SK-N-DZ (cell line): ENCODE measurements at regions not wholly inside any gene's neighbourhood (a gene's known extent, or its start where the extent isn't known, plus 50 kb on each side); places are given as distances from the start of the nearest gene placed in this dataset.

ENCODE experiments used
- DNase-seq: peaks from one replicate; pipeline ENCODE4 v3.0.0-alpha.2; 2015; ENCODE audit warnings: low spot score

DNA sequence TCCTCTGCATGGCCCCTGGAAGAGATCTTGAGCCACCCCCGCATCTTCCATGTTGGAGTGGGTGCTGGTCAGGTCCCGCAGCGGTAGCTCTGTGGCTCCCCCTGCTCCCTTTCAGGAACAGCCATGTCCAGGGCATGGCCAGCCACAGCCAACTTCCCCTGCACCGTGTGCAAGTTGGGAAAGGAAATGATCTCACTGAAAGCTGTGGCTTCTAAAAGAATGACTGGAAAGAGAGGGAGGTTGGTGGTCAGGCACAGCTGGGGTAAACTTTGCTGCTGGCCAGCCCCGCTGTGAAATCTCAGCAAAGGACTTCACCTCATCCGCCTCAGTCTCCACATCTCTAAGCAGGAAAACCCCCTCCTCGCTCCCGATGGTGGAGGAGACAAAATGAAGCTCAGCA lies 153.6 kb upstream of the CST7 start:
- DNase-seq, result no peak

DNA sequence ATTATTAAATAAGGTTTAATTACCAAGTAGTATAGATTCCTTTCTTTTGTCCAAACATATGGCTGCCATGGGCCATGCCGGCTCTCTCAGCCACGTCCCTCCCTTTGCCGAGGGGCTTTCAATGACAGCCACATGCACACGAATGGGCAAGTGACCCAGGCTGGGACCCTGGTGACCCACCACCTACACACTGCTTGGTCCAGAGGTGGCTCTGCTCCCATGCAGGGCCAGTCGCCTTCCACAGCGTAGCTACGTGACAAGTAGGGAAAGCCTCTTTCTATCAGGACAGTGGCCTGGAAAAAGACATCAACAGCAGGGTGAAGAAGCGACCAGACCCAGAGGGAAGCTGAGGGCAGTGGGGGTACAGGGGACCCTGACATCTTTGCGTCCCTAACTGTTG lies 152.8 kb upstream of the CST7 start:
- DNase-seq, result no peak

DNA sequence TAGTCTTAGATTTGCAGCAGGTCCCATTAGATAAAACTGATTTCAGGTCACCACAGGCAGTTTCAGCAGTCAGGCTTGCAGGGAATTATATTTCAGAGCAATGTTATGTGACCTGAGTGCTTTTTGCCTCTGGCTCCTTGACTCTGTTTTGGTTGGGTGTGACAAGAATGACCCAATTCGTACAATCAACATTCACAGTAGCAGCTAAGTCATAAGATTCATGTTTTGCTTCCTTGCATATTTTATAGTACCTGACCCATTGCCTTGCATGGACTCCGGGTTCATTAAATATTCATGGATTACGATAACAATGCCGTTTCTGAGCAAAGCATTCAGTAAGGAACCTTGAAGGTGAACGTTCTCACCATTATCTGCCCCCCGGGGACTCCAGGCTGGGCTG lies 152.0 kb upstream of the CST7 start:
- no peak for DNase-seq

DNA sequence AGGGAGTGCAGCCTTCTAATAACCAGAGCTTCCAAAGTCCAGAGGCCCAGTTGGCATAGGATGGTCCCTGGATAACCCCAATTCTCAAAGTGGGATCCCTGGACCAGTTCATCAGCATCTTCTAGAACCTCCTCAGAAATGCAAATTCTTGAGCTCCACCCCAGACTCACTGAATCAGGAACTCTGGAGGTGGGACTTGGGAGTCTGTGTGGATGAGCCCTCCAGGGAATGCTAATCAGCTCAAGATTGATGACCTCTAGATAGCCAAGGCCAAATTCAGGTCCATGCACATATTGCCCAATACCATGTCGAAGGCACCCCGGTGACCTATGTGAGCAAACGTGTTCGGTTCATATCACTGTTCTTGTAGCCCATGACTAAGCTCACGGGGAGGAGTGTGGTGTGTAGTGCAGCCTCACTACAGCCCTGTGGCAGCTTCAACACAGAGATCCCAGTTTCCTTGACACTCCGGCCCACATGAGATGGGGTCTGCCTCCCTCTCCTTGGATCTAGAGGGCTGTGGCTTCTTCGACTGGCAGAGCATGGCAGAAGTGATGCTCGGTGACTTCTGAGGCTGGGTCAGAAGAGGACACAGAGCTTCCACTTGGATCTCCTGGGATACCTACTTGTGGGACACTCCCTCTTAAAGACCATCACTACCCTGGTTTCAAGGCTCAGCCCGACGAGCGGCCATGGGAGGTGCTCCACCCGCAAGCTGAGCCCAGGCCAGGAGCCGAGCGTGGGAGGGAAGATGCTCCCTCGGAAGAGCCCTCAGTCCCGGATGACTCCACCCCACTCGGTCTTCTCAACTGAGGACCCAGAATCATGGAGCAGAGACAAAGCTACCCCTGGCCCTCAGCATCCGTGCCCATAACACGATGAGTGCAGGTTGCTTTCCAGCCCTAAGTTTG lies 151.1 kb upstream of the CST7 start:
- no peak for DNase-seq

DNA sequence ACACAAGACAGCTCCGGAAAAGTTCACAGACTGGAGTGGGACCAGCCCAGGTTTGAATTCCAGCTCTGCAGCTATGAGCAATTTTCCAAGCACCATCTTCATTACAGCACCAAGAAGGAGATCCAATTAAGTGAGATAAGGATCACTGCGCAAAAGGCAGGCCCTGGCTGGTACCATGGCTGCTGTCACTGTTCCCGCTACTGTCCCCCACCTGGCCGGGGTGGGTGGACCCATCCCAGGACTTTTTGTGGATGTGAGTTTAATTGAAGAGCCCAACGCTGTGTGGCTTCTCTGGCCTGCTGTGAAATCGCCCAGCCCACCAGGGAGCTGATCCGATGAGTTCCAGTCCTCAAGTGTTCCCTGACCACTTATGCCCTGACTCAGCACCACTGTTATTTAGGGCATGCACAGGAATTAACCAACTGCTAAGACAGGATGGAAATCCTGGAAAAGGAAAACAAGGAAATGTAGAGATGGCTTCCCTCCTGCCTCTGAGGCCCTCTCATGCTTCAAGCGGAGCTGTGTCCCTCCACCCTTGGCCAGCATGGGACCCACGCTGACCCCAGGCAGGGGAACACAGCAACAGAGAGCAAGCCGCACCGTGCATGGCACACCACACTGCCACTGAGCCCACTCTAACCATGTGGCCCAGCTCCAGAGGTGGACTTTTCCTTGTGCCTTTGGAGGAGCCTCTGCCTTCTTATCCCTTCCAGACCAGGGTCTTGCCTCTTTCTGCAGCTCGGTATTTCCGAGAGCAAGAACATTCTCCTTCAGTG lies 150.0 kb upstream of the CST7 start:
- DNase-seq, result peak; percentile 86

DNA sequence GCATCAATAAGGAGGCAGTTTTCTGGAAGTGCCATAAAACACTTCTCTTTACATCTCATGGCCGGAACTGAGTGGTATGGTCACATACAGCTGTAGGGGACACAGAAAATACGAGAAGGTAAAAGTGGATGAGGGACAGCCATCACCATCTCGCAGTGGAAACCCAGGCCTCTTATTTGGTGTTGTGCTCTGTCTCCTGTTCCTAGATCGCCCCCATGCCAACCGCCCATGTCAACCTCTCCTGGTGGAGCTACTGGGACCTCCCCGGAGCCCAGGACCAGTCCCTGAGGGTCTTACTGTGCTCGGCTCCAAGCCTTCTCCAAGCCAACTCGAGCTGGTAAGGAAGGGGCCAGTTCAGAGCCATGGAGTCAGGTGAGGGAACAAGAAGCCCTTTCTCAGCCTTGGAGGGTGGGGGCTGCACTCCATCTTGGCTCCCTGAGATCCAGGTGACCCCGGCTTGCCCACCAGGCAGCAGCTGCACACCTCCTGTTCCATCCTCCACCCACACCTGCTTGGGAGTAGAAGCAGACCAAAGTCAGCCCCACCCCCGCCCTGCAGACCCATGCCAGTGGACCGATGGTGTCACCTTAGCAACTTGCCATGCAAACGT lies 149.0 kb upstream of the CST7 start:
- DNase-seq, result no peak

DNA sequence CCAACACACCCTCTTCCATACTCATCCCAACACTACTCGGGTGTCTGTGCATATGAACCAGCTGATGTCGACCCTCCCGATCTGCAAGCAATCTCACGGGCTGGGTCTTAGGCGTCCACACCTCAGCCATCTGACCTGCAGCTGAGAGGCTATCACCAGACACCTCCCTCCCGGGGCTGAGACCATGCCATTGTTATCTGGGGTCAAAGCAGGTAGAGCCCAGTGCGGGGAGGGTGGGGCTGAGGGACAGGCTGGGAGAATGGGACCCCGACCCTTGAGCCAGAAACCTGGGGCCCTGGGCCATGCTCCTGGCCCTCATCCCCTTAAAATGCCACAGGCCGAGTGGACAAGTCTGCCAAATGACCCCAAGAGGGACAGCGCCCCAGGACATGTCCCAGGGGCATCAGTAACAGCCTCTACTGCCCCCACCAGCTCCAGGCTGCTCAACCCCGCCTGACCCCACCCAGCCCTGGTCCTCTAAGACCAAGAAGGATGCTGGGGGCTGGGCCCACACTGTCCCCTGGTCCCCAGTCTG lies 146.7 kb upstream of the CST7 start:
- DNase-seq, result no peak

DNA sequence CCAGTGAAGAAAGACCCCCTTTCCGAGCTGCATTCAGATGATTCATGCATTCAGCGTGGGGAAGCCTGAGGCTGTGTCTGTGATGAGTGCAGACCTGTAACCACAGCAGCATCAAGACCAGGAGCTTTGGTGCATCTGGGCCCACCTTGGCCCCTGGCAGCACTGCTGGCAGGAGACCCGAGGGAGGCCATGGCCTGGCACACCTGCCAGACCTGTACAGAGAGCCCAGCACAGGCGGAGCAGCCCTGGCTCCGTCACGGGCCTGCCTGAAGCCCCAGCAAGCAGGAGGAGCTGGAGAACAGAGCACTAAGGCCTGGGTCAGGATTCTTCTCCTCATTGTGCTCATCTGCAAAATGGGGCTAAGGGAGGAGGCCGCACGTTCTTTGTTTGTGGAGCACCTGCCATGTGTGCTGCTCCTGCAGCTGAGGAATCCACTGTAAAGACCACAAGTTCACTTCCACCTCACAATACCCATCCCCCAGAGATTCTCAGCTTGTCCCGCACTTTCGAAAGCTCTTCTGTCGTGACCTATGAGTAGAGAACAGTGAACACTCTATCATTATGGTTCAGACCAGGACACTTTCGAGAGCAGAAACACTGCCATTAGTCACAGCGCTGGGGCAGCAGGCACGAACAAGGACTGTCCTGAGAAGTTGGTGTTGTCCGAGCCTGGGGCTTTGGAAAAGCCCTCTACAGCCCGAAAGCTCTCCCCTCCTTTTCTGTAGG lies 144.4 kb upstream of the CST7 start:
- no peak for DNase-seq

DNA sequence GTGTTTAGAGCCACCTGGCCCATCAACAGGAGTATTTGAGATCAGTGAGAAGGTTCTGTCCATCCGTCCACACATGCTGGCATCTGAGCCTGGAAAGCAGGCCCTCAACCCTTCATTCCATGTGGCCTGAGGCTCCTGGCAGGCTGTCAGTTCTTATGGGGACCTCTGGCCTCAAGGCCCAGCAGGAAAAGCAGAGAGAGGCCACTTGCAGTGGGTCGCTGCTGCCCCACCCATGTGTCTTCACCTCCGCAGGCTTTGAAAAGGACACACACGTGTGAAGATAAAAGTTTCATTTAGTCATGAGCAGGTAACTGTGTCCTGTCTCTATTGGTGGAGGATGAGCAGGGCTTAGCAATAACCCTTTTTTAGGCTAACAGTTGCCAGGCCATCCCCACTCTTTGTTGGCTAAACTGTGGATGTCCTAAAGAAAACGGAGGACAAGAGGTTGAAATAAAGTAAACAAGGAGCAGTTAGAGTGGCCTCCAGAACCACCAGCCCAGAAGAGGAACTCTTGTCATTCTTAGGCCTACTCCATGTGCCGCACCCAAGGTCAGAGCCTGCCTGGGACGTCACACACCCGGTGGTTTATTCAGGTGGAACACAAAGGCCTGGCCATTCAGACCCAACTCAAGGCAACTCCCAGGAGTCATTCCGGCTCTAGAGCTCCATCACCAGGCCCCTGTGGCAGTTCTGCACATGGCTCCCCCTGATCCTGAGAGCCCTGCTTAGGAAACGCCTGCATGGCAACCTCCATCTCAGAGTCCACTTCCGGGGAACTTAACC lies 143.4 kb upstream of the CST7 start:
- DNase-seq, result no peak

DNA sequence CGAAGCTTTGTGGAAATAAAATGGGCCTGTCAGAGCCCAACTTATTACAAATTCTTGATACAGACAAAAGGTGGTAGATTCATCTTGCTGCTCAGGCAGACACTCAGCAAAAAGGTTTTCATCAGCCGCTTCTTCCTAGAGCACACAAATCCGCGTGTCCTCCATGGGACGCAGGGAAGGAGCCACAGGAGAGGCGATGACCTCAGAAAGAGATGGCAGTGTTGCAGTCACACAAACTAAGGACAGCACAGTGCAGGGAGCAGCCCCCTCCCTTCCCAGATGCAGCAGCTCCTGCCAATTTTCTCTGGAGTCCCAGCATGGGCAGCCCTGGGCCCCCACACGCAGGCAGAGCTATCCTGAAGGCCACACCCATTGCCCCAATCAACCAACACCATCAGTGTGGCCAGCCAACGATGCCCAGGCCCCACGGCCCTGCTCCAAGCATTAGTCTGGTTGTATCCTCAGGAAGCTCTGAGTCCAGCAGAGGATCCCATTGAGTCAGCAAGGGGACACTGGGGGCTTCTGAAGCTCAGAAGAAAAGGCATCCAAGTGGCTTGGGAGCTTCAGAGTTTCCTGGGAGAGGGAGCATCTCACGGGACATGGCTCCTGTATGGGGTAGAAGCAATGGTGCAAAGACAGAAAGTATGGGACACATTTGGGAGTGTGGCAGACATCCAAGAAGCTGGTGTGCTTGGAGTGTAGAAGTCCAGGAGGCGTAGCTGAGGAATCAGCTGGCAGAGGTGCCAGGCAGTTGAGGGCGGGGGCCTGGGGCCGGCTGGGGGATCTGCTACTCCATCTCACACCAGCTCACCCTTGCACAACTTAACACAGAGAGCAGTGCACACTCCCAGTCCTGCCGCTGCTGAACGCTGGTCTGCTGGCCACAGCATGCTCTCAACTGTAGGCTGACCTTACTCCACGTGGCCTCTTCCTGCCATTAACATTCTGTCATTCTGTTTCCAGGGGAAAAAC lies 142.1 kb upstream of the CST7 start:
- DNase-seq, result no peak

DNA sequence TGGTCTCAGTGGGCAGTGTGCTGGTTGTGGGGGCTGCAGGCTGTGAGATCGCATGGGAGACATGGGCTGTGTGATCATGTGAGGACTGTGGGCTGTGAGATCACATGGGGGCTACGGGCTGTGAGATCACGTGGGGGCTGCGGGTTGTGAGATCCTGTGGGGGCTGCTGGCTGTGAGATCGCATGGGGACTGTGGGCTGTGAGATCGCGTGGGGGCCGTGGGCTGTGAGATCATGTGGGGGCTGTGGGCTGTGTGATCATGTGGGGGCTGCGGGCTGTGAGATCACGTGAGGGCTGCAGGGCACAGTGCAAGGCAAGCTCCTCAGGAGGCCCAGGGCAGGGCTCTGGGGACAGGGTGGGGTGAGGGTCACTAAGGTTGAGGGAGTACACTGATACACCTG lies 140.5 kb upstream of the CST7 start:
- DNase-seq, result no peak

DNA sequence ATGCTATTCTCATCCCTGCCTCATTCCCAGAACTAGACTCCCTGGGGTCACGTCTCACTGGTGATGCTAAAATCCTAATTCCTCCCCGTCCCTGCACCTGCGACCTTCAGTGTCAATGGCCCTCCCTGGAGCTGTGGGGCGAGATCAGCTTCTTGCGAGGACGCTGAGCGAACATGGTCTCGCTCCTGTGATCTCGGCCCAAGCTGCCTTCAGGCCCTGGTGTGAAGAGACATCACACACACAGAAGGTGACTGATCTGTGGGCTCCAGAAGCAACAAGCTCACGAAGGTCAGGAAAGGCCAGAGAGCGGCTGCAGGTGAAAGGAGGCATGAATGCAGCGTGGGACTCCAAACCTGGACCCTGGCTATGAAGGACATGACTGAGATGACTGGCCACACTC lies 139.5 kb upstream of the CST7 start:
- DNase-seq, result no peak

DNA sequence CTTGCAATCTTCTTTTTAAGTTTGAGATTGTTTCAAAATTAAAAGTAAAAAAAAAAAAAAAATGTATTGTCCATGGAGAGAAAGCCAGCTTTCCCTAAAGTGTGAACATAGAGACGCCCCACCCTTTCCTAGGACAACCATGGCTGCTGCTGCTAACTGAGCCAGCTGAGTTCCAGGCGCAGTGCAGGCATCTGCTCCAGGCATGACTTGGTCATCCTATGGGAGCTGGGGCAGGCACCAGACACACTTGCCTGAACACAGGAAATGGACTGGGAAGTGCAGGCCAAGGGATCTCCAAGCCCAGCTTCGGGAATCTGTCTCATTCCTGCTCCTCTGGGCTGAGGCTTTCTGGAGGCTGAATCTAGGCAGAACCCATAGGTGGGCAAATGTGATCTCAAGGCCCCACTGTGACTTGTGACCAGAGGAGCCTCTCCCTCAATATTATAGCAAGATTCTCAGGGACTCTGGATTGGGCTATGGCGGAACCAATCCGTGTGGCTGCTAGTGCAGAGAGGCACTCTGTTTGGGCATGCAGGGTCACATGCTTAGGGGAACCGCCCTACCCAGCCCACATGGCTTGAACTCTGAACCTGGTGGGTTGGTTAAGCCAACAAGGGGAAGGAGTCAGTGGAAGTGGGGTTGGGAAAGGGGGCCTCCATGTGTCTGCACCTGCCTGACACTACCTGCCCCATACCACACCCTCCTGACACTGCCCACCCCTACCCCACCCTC lies 138.2 kb upstream of the CST7 start:
- no peak for DNase-seq

DNA sequence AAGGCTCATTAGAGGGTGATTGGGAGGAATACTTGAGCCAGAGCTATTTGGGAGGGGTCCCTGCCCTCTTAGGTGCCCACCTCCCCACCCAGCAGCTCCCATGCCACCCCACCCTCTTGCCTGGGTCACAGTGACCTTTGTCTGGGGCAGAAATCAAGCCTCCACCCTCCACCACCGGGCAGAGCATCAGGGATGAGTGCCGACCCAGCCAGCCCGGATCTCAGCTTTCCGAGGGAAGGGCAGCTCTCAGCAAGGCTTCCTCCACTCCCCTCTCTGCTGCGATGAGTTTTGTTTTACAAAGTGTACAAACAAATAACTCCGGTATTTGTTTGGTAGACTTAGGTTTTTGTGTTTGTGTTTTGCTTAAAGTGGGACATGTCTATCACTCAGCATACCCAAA lies 136.7 kb upstream of the CST7 start:
- no peak for DNase-seq

DNA sequence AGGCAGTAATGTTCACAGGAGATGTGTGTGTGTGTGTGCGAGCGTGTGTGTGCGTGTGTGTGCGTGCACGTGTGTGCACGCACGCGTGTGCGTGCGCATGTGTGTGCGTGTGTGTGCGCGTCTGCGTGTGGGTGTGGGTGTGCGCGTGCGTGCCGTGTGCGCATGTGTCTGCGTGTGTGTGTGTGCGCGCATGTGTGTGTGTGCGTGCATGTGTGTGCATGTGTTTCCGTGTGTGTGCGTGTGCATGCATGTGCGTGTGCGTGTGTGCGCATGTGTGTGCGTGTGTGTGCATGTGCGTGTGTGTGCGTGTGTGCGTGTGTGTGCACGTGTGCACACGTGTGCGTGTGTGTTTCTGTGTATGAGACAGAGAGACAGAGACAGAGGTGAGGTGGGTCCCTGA lies 136.0 kb upstream of the CST7 start:
- no peak for DNase-seq

DNA sequence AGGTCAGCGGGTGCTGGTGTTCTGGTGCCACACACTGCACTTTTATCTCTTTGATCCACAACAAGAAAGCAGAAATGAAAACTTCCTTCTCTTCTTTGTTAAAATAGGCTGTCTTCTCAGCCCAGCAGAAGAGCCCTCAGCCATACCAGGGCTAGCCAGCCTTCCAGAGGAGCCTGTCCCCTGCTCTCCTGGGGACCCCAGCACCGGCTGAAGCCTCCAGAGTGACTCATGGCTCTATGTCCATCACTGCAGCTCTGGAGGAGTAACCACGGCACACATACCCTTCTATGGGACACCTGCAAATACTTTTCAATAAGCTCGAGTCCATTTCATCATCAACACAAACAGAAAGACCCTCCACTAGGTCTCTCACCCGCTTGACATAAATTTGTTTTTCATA lies 135.6 kb upstream of the CST7 start:
- no peak for DNase-seq

DNA sequence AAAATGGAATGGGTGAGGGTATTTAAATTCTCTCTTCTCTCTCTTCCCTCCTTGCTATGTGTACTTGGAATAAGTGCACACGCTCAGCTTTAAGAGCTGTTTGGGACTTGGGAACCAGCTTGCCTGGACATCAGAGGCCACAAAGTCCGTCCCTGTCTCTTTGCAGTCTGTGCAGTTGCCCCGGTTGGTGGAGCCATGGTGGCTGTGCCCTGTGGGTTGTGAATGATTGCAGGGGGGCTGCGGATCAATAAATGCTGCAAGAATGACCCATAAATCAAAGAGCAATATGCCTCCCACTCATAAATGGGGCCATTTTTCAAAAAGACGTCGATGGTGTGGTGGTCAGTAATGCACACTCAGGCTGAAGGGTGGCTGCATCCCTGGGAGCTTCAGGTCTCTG lies 135.1 kb upstream of the CST7 start:
- no peak for DNase-seq

DNA sequence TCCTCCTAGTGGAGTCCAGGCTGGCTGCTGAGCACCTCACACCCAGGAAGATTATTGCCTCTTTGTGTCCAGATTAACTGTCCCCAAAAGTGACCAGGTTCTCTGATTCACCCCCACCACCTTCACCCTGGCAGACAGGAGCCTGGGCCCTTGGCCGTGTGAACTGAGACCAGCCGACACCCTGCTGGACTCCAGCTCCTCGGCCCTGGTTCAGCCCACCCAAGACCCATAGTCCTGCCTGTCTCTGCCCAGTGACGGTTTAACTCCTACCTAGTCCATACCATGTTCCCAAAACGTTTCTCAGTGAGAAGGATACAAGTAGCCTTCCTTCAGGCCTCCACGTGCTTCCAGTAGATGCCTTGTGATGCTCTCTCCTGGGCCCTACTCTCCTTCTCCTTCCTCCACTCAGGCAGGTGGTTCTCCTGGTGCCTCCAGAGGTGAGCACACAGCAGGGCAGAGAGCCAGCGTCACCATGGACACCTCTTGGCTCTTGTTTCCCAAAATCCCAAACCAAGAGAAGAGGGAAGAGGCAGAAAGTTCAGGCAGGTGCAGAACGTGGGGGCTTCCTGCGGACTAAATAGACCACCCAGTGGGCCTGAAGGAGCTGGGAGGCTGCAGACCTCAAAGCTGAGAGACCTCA lies 134.4 kb upstream of the CST7 start:
- no peak for DNase-seq
